AG09309 (cell line): ENCODE measurements at regions not wholly inside any gene's neighbourhood (a gene's known extent, or its start where the extent isn't known, plus 50 kb on each side); places are given as distances from the start of the nearest gene placed in this dataset.

ENCODE experiments used
- DNase-seq: peaks from one replicate; pipeline ENCODE4 v3.0.0-alpha.2; 2010; ENCODE audit warnings: low read depth
- H3K4me3 ChIP-seq: 2 replicates; pipeline ENCODE4 v1.5.1; 2011; ENCODE audit warnings: mild to moderate bottlenecking, low read depth, low read length, moderate library complexity; ENCODE audit not compliant: control insufficient read depth
- CTCF ChIP-seq: IDR thresholded peaks from 2 replicates; pipeline ENCODE4 v1.5.1; 2011; ENCODE audit warnings: mild to moderate bottlenecking, low read depth, low read length, inconsistent platforms; ENCODE audit not compliant: insufficient read depth, control insufficient read depth; ENCODE audit errors: missing control alignments

GRCh38 chr12:21713133-21713532, 55.5 kb upstream of the LDHB start:
- no peak for TF ChIP-seq CTCF
- H3K4me3 ChIP-seq = no peak overlapping the region
- no peak for DNase-seq

- no peak overlapping the region for H3K4me3 ChIP-seq
- no peak for TF ChIP-seq CTCF
- peak; percentile 71 for DNase-seq
These were observed 53.5 kb upstream of the LDHB start for GRCh38 chr12:21710958-21711775.
